ENCODE measurements at regions not wholly inside any gene's neighbourhood (a gene's known extent, or its start where the extent isn't known, plus 50 kb on each side); places are given as distances from the start of the nearest gene placed in this dataset.

- no peaks in the 10 kb centered on the region for H3K36me3 ChIP-seq
- TF ChIP-seq POLR2A (IDR thresholded peaks at IDR 0.05) = no peak
- no peak for TF ChIP-seq POLR2AphosphoS5 (IDR thresholded peaks at IDR 0.05)
- TF ChIP-seq, protein P1, sequence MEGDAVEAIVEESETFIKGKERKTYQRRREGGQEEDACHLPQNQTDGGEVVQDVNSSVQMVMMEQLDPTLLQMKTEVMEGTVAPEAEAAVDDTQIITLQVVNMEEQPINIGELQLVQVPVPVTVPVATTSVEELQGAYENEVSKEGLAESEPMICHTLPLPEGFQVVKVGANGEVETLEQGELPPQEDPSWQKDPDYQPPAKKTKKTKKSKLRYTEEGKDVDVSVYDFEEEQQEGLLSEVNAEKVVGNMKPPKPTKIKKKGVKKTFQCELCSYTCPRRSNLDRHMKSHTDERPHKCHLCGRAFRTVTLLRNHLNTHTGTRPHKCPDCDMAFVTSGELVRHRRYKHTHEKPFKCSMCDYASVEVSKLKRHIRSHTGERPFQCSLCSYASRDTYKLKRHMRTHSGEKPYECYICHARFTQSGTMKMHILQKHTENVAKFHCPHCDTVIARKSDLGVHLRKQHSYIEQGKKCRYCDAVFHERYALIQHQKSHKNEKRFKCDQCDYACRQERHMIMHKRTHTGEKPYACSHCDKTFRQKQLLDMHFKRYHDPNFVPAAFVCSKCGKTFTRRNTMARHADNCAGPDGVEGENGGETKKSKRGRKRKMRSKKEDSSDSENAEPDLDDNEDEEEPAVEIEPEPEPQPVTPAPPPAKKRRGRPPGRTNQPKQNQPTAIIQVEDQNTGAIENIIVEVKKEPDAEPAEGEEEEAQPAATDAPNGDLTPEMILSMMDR (IDR thresholded peaks at IDR 0.05) = no peak
- no peaks in the 10 kb centered on the region for H3K4me1 ChIP-seq
- H3K27me3 ChIP-seq = no peaks in the 10 kb centered on the region
- DNase-seq (ENCODE audit: low spot score in 2 of 2) = no peak
- H3K27ac ChIP-seq = no peak overlapping the region
- H3K4me3 ChIP-seq = no peak overlapping the region
- peaks cover 7 to 8% of the 10 kb centered on the region in 2 donors for H3K9me3 ChIP-seq
- intact Hi-C loops (cut with DNase I; ENCODE audit: low total_unique reads) = no loop called here
Observed at GRCh38 chr4:170758988-170759387, 669.2 kb upstream of the AADAT start.

DNA sequence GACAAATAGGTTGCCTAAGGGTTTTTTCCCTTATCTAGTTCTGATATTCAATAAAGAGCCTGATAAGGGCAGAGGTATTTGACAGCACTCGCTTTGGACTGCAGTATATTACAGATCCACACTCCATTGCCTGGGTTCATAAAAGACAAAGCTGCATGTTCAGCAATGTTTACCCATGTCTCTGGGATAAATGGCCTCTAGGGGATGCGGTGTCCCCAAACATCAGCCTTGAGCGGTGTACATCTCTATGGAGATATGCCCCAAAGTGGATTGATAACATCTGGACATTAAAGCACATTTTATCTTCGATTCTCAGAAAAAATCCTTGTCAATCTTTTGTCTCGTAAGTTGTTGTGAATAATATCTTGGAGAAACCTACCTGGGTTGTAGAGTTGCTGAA lies 660.8 kb upstream of the AADAT start:
- Histone ChIP-seq H3K27ac (no peak overlapping the region), H3K4me3 (no peak overlapping the region), H3K27me3 (no peaks in the 10 kb centered on the region), H3K4me1 (no peaks in the 10 kb centered on the region), H3K9me3 (peaks cover 7 to 8% of the 10 kb centered on the region in 2 donors), H3K36me3 (no peaks in the 10 kb centered on the region)
- intact Hi-C loops (cut with DNase I; ENCODE audit: low total_unique reads) = no loop called here
- no peak for DNase-seq (ENCODE audit: low spot score in 2 of 2)
- TF ChIP-seq POLR2AphosphoS5 (IDR thresholded peaks at IDR 0.05) (no peak), POLR2A (IDR thresholded peaks at IDR 0.05) (no peak)
- TF ChIP-seq, protein P1 (IDR thresholded peaks at IDR 0.05) = no peak

DNA sequence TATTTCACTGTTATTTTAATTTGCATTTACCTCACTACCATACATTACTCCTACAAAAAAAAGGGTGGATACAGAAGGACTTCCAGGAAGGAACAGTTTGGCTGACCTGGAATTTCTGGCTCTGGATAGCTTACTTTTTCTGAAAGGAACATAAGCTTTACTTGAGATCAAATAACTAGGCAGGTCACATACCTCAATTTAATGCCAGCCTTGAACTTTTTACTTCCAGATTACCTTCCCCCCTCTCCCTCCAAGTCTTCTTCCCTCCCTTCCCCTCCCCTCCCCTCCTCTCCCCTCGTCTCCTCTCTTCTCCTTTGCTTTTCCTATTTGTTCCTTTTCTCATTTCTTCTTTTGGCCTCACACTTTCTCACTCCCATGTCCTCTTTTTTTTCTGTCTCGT lies 659.2 kb upstream of the AADAT start:
- Histone ChIP-seq H3K36me3 (no peaks in the 10 kb centered on the region), H3K27me3 (no peaks in the 10 kb centered on the region), H3K9me3 (no peaks in the 10 kb centered on the region), H3K4me3 (no peak overlapping the region), H3K27ac (no peak overlapping the region), H3K4me1 (no peaks in the 10 kb centered on the region)
- DNase-seq (ENCODE audit: low spot score in 2 of 2) = no peak
- TF ChIP-seq POLR2A (IDR thresholded peaks at IDR 0.05) = no peak
- TF ChIP-seq, protein P1 (IDR thresholded peaks at IDR 0.05) = no peak
- intact Hi-C loops (cut with DNase I; ENCODE audit: low total_unique reads) = no loop called here

DNA sequence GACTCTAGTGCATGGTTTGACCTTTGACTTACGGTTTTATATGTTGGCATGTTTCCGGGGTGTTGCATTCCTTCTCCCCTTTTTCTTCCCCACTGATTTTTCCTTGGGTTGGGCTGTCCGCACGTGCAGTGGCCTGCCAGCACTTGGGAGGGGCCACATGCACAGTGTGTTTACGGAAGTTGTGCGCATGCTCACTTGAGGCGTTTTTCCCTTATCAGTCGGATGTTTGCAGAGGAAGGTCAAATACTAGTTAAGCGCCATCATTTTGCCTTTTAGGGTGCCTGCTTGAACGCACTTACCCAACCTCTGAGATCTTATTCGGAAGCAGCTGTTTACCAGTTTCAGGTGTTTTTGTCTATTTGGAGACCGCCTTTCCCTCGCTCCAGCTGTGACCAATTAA lies 653.9 kb upstream of the AADAT start:
- H3K4me1 ChIP-seq = no peaks in the 10 kb centered on the region
- H3K27ac ChIP-seq = no peak overlapping the region
- H3K4me3 ChIP-seq = no peak overlapping the region
- H3K27me3 ChIP-seq = no peaks in the 10 kb centered on the region
- no peak for DNase-seq (ENCODE audit: low spot score in 2 of 2)
- intact Hi-C loops (cut with DNase I; ENCODE audit: low total_unique reads) = no loop called here
- TF ChIP-seq, protein P1 (IDR thresholded peaks at IDR 0.05) = no peak
- H3K9me3 ChIP-seq = no peaks in the 10 kb centered on the region
- no peaks in the 10 kb centered on the region for H3K36me3 ChIP-seq

DNA sequence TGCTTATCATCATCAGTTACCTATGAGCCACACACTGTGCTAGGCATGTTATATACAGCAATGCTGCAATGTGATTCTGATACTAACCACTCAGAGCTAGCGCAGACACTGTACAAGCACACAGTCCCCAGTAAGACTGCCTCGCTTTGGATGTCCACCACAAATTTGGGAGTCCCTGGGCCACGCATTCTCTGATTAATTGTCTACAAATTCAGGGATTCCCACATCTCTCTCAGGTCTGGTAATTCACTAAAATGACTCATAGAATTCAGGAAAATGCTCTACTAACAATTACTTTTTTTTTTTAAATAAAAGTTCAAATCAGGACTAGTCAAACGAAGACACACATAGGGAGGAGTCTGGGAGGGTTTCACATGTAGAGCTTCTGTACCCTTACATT lies 652.1 kb upstream of the AADAT start:
- Histone ChIP-seq H3K27me3 (no peaks in the 10 kb centered on the region), H3K27ac (no peak overlapping the region), H3K4me1 (no peaks in the 10 kb centered on the region), H3K4me3 (no peak overlapping the region), H3K36me3 (no peaks in the 10 kb centered on the region), H3K9me3 (no peaks in the 10 kb centered on the region)
- DNase-seq (ENCODE audit: low spot score in 2 of 2) = no peak
- intact Hi-C loops (cut with DNase I; ENCODE audit: low total_unique reads) = no loop called here
- TF ChIP-seq, protein P1 (IDR thresholded peaks at IDR 0.05) = no peak
- TF ChIP-seq POLR2AphosphoS5 (IDR thresholded peaks at IDR 0.05) = no peak
- no peak for TF ChIP-seq POLR2A (IDR thresholded peaks at IDR 0.05)

All from breast epithelium (tissue), 4 donors.